ENCODE measurements at regions not wholly inside any gene's neighbourhood (a gene's known extent, or its start where the extent isn't known, plus 50 kb on each side); places are given as distances from the start of the nearest gene placed in this dataset.
A peak's percentile ranks its signal among the peaks of the same experiment; 100 is the strongest.
"Not testable (repeated sequence)": the region's sequence is repeated elsewhere in the genome, so short reads cannot be mapped to it uniquely, and the experiment has no call there.

GRCh38 chr15:69874321-69874720, 223.4 kb downstream of the TLE3 start:
- TF ChIP-seq EZH2phosphoT487 (IDR thresholded peaks at IDR 0.05; ENCODE audit: borderline replicate concordance, low read depth, low read length): no peak
- TF ChIP-seq CTCF (conservative IDR thresholded peaks at IDR 0.05; ENCODE audit: low read length): no peak
- intact Hi-C loops (cut with micrococcal nuclease; ENCODE audit: unreplicated experiment): no loop called here
- CTCF ChIA-PET (ENCODE audit: unreplicated experiment): no interaction called here

GRCh38 chr15:69876064-69876940, 221.4 kb downstream of the TLE3 start:
- no peak overlapping the region for H3K4me2 ChIP-seq (ENCODE audit: low read length)
- no peaks in the 10 kb centered on the region for H3K79me2 ChIP-seq (ENCODE audit: insufficient read depth, low read depth, low read length)
- no peaks in the 10 kb centered on the region for H4K20me1 ChIP-seq (ENCODE audit: insufficient read depth, low read length)
- POLR2A ChIA-PET: no interaction called here
- CTCF ChIA-PET (ENCODE audit: unreplicated experiment): no interaction called here
- no peaks in the 10 kb centered on the region; the same call in 1 of the 2 replicates for H3K36me3 ChIP-seq (ENCODE audit: insufficient read depth, low read length)
- peaks cover 31% of the 10 kb centered on the region for H3K4me1 ChIP-seq (ENCODE audit: insufficient read depth, low read length, poor library complexity, severe bottlenecking)
- peaks cover 8% of the 10 kb centered on the region; the same call in 1 of the 2 replicates for H3K9me3 ChIP-seq (ENCODE audit: low read length)
- H3K27ac ChIP-seq (ENCODE audit: low read depth, low read length, poor library complexity, severe bottlenecking): no peak overlapping the region
- BruUV-seq (replicated peaks): no TSS peak
- DNase-seq (ENCODE audit: low spot score): no peak
- H3K4me3 ChIP-seq (ENCODE audit: low read depth, low read length, poor library complexity, severe bottlenecking): no peak overlapping the region
- no peak overlapping the region for H2AFZ ChIP-seq (ENCODE audit: low read length)
- intact Hi-C loops (cut with micrococcal nuclease; ENCODE audit: unreplicated experiment): no loop called here
- H3K9me2 ChIP-seq (ENCODE audit: insufficient read depth, low read length): no peaks in the 10 kb centered on the region
- TF ChIP-seq EZH2phosphoT487 (IDR thresholded peaks at IDR 0.05; ENCODE audit: borderline replicate concordance, low read depth, low read length): no peak
- no peak for TF ChIP-seq CTCF (conservative IDR thresholded peaks at IDR 0.05; ENCODE audit: low read length)

More at GRCh38 chr15:69874321-69874720, 223.4 kb downstream of the TLE3 start:
- Histone ChIP-seq H3K9me2 (ENCODE audit: insufficient read depth, low read length) (no peaks in the 10 kb centered on the region), H3K4me1 (ENCODE audit: insufficient read depth, low read length, poor library complexity, severe bottlenecking) (peaks cover 12% of the 10 kb centered on the region), H3K4me3 (ENCODE audit: low read depth, low read length, poor library complexity, severe bottlenecking) (no peak overlapping the region), H2AFZ (ENCODE audit: low read length) (no peak overlapping the region), H3K36me3 (ENCODE audit: insufficient read depth, low read length) (no peaks in the 10 kb centered on the region; the same call in 1 of the 2 replicates), H3K4me2 (ENCODE audit: low read length) (no peak overlapping the region), H3K27ac (ENCODE audit: low read depth, low read length, poor library complexity, severe bottlenecking) (no peak overlapping the region), H4K20me1 (ENCODE audit: insufficient read depth, low read length) (no peaks in the 10 kb centered on the region), H3K79me2 (ENCODE audit: insufficient read depth, low read depth, low read length) (no peaks in the 10 kb centered on the region), H3K9me3 (ENCODE audit: low read length) (peaks cover 8% of the 10 kb centered on the region; the same call in 1 of the 2 replicates)
- DNase-seq (ENCODE audit: low spot score): no peak
- POLR2A ChIA-PET: no interaction called here
- no TSS peak for BruUV-seq (replicated peaks)

GRCh38 chr15:69879963-69880362, 217.8 kb downstream of the TLE3 start:
- H3K36me3 ChIP-seq (ENCODE audit: insufficient read depth, low read length); CTCF ChIA-PET (ENCODE audit: unreplicated experiment); BruUV-seq (replicated peaks); H3K4me3 ChIP-seq (ENCODE audit: low read depth, low read length, poor library complexity, severe bottlenecking); H4K20me1 ChIP-seq (ENCODE audit: insufficient read depth, low read length); DNase-seq (ENCODE audit: low spot score); H3K79me2 ChIP-seq (ENCODE audit: insufficient read depth, low read depth, low read length); H2AFZ ChIP-seq (ENCODE audit: low read length); H3K9me2 ChIP-seq (ENCODE audit: insufficient read depth, low read length); POLR2A ChIA-PET; H3K9me3 ChIP-seq (ENCODE audit: low read length): not testable (repeated sequence)
- intact Hi-C loops (cut with micrococcal nuclease; ENCODE audit: unreplicated experiment): loop anchor here (2.0 to 5.0 kb wide), 2 partner anchors 123 to 135 kb away; no protein-coding TSS in a partner anchor
- peak overlapping the region; percentile 91 for H3K27ac ChIP-seq (ENCODE audit: low read depth, low read length, poor library complexity, severe bottlenecking)
- peaks cover 59% of the 10 kb centered on the region for H3K4me1 ChIP-seq (ENCODE audit: insufficient read depth, low read length, poor library complexity, severe bottlenecking)
- H3K4me2 ChIP-seq (ENCODE audit: low read length): peak overlapping the region; percentile 91
